MM.1S (cell line): ENCODE measurements at regions not wholly inside any gene's neighbourhood (a gene's known extent, or its start where the extent isn't known, plus 50 kb on each side); places are given as distances from the start of the nearest gene placed in this dataset.

ENCODE experiments used
- CTCF ChIP-seq: fragments of 300-600 bp; sonication (generic); IDR thresholded peaks from 2 replicates; pipeline ENCODE4 v1.5.1; 2016; ENCODE audit warnings: antibody characterized with exemption, low read length, mixed read lengths
- EZH2 ChIP-seq: fragments of 300-600 bp; sonication (generic); optimal IDR thresholded peaks from 2 replicates; pipeline ENCODE3; 2017; ENCODE audit warnings: low read depth, mild to moderate bottlenecking, antibody characterized with exemption, low read length, mixed read lengths

GRCh38 chr20:22381812-22382416 lies 202.5 kb downstream of the FOXA2 start:
- TF ChIP-seq CTCF: no peak
- TF ChIP-seq EZH2: no peak
